ENCODE measurements at regions not wholly inside any gene's neighbourhood (a gene's known extent, or its start where the extent isn't known, plus 50 kb on each side); places are given as distances from the start of the nearest gene placed in this dataset.

DNA sequence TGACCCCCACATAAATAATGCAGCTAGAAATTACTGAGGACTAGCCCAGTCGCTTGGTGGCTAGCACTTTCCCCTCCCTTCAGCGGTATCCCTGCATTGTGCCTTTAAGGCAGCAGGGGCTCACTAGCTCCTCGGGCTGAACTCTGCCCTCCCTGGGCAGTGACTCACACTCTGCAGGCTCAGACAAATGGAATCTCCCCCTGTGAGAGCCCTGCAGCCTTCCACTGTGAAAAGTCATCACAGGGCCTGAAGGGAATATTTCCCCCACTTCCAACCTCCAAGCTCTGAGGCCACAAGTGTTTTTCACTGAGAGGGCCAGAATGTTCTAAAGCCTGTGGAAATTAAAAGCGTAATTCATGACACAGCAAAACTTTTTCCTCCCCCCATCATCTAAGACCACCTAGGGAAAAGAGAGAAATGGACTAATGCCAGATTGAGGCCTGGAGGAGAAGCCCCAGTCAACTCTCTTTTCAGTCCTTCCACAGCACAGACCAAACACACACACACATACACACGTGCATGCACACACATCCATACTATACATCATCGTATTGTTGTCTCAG is 93.6 kb upstream of the COL1A2 start:
- TF ChIP-seq CTCF (IDR thresholded peaks at IDR 0.05): peak in 2 of 12 donors; percentile 11 to 18
- TF ChIP-seq POLR2A (IDR thresholded peaks at IDR 0.05): peak in 1 of 2 donors; percentile 20
